Left lung (tissue), 4 donors: ENCODE measurements at regions not wholly inside any gene's neighbourhood (a gene's known extent, or its start where the extent isn't known, plus 50 kb on each side); places are given as distances from the start of the nearest gene placed in this dataset.

Experiments used
- ATAC-seq: fragments of 200-7000 bp; cut with Tn5 transposase; one replicate; pipeline ENCODE4 v1.9.1; 2020; ENCODE audit warnings: moderate library complexity
- DNase-seq, 4 donors: peaks; one replicate each; pipeline ENCODE4 v3.0.0-alpha.2; 2013 to 2020
- H3K27ac ChIP-seq, 2 donors: fragments of 200-600 bp; sonication (generic) in 1 of 2; one replicate each; pipeline versions ENCODE4 v1.5.0 to v1.8.0; 2020 to 2021
- H3K27me3 ChIP-seq, 2 donors: fragments of 200-600 bp; sonication (generic) in 1 of 2; one replicate each; pipeline versions ENCODE4 v1.5.0 to v1.8.0; 2020 to 2021
- H3K36me3 ChIP-seq, 2 donors: fragments of 200-600 bp; sonication (generic) in 1 of 2; one replicate each; pipeline versions ENCODE4 v1.5.0 to v1.8.0; 2020 to 2021
- H3K4me1 ChIP-seq, 2 donors: fragments of 200-600 bp; one replicate each; pipeline ENCODE4 v1.8.0; 2021
- H3K4me3 ChIP-seq, 2 donors: fragments of 200-600 bp; sonication (generic) in 1 of 2; one replicate each; pipeline versions ENCODE4 v1.5.0 to v1.8.0; 2020 to 2021; ENCODE audit warnings: mild to moderate bottlenecking in 1 of 2
- H3K9me3 ChIP-seq, 2 donors: fragments of 200-600 bp; sonication (generic) in 1 of 2; one replicate each; pipeline versions ENCODE4 v1.5.0 to v1.8.0; 2020 to 2021
- intact Hi-C, 2 donors: fragments of 100-400 bp; cut with DNase I; formaldehyde crosslinking; loops; one replicate each; pipeline versions ENCODE4 v1.11.2 to v1.14.2; 2022
- TF ChIP-seq, protein P1 (sequence below), 2 donors: fragments of 200-600 bp; sonication (generic) in 1 of 2; IDR thresholded peaks; one replicate each; pipeline versions ENCODE4 v1.5.0 to v1.8.0; 2021; ENCODE audit warnings: antibody characterized with exemption in 2 of 2
- donor health status: DM: no; HTN: yes; CAD: no.
- donor health status: DM: no; HTN: no; CAD: no.

DNA sequence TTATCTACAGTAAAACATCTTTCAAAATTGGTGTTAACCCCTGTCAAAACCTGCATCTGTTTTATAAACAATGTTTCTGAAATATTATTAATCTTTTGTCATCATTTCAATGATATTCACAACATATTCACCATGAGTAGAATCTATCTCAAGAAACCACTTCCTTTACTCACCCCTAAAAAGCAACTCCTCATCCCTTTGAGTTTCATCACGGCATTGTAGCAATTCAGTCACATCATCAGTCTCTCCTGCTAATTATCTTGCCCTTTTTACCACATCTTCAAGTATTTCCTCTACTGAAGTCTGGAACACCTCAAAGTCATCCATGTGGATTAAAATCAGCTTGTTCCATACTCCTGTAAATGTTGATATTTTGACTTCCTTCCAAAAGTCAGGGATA, 415.3 kb upstream of the TECRL start:
- TF ChIP-seq, protein P1, sequence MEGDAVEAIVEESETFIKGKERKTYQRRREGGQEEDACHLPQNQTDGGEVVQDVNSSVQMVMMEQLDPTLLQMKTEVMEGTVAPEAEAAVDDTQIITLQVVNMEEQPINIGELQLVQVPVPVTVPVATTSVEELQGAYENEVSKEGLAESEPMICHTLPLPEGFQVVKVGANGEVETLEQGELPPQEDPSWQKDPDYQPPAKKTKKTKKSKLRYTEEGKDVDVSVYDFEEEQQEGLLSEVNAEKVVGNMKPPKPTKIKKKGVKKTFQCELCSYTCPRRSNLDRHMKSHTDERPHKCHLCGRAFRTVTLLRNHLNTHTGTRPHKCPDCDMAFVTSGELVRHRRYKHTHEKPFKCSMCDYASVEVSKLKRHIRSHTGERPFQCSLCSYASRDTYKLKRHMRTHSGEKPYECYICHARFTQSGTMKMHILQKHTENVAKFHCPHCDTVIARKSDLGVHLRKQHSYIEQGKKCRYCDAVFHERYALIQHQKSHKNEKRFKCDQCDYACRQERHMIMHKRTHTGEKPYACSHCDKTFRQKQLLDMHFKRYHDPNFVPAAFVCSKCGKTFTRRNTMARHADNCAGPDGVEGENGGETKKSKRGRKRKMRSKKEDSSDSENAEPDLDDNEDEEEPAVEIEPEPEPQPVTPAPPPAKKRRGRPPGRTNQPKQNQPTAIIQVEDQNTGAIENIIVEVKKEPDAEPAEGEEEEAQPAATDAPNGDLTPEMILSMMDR (IDR thresholded peaks at IDR 0.05): no peak
- H3K9me3 ChIP-seq: no peaks in the 10 kb centered on the region
- H3K36me3 ChIP-seq: no peaks in the 10 kb centered on the region
- no peak for ATAC-seq
- H3K27me3 ChIP-seq: no peaks in the 10 kb centered on the region
- no peak overlapping the region for H3K4me3 ChIP-seq
- no peaks in the 10 kb centered on the region for H3K4me1 ChIP-seq
- no peak for DNase-seq
- intact Hi-C loops: no loop called here
- no peak overlapping the region for H3K27ac ChIP-seq

DNA sequence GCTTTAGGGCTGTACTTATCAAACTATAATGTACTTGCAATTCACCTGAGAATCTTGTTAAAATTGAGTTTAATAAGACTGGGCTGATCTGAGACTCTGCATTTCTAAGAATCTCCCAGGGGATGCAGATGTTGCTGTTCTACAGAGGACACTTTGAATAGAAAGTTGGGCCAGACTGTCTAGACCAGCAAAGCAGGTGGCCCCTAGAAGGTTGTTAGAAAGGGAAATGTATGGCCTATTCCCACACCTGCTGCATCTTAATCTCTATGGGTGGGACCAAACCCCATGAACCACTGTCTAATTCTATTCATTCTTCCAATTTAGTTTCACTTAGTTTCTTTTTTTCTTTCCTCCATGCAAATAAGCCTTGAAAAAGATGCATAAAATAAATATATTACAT, 413.2 kb upstream of the TECRL start:
- Histone ChIP-seq H3K27ac (no peak overlapping the region), H3K36me3 (no peaks in the 10 kb centered on the region), H3K4me3 (no peak overlapping the region), H3K4me1 (no peaks in the 10 kb centered on the region), H3K27me3 (no peaks in the 10 kb centered on the region), H3K9me3 (no peaks in the 10 kb centered on the region)
- TF ChIP-seq, protein P1 (IDR thresholded peaks at IDR 0.05): no peak
- intact Hi-C loops: no loop called here
- ATAC-seq: no peak
- DNase-seq: no peak

DNA sequence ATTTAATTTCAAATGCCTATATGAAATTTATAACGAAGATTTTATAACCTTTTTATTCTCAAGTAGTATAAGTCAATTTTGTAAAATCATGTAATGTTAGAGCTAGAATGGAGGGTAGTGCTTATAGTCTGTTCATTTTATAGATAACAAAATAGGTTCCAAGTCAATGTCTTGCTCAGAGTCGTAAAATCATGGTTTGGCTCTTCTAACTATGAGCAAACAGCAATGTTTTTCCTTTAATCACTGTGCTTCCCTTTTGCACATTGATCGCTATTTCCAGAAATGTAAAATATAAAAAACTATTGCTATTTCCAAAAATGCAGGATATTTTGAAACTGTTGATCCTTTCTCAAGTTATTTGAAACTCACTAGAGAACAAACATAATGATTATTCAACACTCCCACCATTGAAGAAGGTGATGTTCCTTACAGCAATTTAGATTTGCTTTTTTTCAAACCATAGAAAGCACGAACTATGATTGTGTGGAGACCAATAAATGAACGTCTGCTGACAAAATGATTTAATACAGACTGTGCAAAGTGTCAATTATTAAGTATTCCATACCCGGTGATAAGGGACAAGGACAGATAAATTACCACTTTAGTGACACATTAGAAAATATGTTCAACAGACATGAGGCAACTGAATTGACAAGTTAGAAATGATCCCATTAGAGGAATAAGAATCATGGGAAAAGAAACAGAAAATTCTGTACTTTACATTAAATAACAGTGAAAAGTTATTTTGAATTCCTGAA, 412.1 kb upstream of the TECRL start:
- Histone ChIP-seq H3K27me3 (no peaks in the 10 kb centered on the region), H3K4me1 (no peaks in the 10 kb centered on the region), H3K27ac (no peak overlapping the region), H3K9me3 (no peaks in the 10 kb centered on the region), H3K36me3 (no peaks in the 10 kb centered on the region), H3K4me3 (no peak overlapping the region)
- DNase-seq (no peak), ATAC-seq (no peak)
- TF ChIP-seq, protein P1 (IDR thresholded peaks at IDR 0.05): no peak
- intact Hi-C loops: no loop called here

DNA sequence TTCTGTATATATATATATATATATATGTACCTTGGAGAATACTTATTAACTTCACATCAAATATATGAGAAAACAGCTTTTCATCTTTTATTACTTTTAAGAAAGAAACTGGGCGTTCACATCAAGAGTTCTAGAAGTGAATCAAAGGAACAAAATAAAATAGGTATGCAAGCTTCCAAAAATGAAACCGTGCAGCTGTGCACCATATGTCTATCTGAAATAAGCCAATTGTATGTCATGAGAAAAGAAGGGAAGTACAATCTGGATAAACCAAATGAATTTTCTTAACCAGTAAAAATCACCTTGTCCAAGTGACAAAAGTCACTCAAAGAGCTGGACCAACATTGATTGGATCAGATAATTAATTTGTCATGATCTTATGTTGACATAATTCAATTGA, 405.4 kb upstream of the TECRL start:
- intact Hi-C loops: no loop called here
- Histone ChIP-seq H3K4me1 (no peaks in the 10 kb centered on the region), H3K9me3 (no peaks in the 10 kb centered on the region), H3K27ac (no peak overlapping the region), H3K36me3 (no peaks in the 10 kb centered on the region), H3K4me3 (no peak overlapping the region), H3K27me3 (no peaks in the 10 kb centered on the region)
- ATAC-seq (no peak), DNase-seq (no peak)
- TF ChIP-seq, protein P1 (IDR thresholded peaks at IDR 0.05): no peak

DNA sequence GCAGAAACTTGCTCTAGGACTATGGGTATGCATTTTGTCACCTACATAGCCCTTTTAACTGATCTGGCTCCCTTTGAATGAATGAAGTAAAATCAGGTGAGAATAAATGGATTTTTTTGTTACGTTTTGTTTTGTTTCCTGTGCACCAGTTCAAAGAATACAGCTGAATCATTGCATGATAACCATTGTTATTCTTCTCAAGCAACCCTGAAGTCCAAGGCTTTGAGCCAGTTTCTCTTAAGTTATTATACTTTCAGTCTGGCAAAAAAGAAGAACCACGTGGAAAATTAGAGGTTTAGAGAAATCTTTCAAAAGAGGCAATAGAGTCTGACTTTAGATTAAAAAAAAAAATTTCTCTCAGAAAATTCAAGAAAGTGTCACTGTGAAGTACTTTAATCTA, 398.6 kb upstream of the TECRL start:
- no peak overlapping the region for H3K27ac ChIP-seq
- H3K4me3 ChIP-seq: no peak overlapping the region
- H3K27me3 ChIP-seq: no peaks in the 10 kb centered on the region
- no peaks in the 10 kb centered on the region for H3K4me1 ChIP-seq
- no peaks in the 10 kb centered on the region for H3K36me3 ChIP-seq
- ATAC-seq (no peak), DNase-seq (no peak)
- intact Hi-C loops: no loop called here
- H3K9me3 ChIP-seq: peaks cover 0 to 7% of the 10 kb centered on the region in 2 donors
- TF ChIP-seq, protein P1 (IDR thresholded peaks at IDR 0.05): no peak
